Adrenal gland (tissue), 5 donors: ENCODE measurements at regions not wholly inside any gene's neighbourhood (a gene's known extent, or its start where the extent isn't known, plus 50 kb on each side); places are given as distances from the start of the nearest gene placed in this dataset.

Experiments
- POLR2A ChIP-seq, 2 donors: fragments of 450-650 bp; IDR thresholded peaks; one replicate each; pipeline ENCODE4 v1.6.1; 2017; ENCODE audit warnings: antibody characterized with exemption in 2 of 2, mild to moderate bottlenecking in 2 of 2, moderate library complexity in 1 of 2
- TF ChIP-seq, protein P1 (sequence below), 6 experiments: fragments of 450-650 bp in 4 of 6; fragments of 200-600 bp in 2 of 6; sonication (generic) in 1 of 6; IDR thresholded peaks; 1 replicate in 5 of 6; 2 replicates in 1 of 6; pipeline versions ENCODE4 v1.5.1 to v1.8.0; 2016 to 2021; ENCODE audit warnings: antibody characterized with exemption in 6 of 6, mild to moderate bottlenecking in 2 of 6, moderate library complexity in 1 of 6
- donor health status: DM: no; HTN: no; CAD: no.

DNA sequence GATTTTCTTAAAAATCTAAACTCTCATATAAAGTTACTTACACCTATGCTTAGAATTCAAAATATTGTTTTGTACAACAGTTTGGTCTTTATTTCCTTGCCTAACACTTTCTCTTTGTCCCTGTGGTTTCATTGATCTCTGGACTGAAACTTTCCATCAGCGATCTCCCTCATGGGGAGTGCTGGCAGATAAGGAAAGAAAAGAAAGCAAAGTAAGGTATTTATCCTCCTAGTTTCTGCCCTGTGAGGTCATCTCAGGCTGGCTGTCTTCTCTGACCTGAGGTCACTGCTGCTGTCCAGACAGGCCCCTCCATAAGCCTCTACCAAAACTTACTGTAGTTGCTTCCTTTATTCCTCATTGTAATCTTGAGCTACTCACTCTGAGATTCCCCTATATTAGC, 57.9 kb upstream of the EPHA6 start:
- TF ChIP-seq POLR2A (IDR thresholded peaks at IDR 0.05), result no peak
- TF ChIP-seq, protein P1, sequence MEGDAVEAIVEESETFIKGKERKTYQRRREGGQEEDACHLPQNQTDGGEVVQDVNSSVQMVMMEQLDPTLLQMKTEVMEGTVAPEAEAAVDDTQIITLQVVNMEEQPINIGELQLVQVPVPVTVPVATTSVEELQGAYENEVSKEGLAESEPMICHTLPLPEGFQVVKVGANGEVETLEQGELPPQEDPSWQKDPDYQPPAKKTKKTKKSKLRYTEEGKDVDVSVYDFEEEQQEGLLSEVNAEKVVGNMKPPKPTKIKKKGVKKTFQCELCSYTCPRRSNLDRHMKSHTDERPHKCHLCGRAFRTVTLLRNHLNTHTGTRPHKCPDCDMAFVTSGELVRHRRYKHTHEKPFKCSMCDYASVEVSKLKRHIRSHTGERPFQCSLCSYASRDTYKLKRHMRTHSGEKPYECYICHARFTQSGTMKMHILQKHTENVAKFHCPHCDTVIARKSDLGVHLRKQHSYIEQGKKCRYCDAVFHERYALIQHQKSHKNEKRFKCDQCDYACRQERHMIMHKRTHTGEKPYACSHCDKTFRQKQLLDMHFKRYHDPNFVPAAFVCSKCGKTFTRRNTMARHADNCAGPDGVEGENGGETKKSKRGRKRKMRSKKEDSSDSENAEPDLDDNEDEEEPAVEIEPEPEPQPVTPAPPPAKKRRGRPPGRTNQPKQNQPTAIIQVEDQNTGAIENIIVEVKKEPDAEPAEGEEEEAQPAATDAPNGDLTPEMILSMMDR (IDR thresholded peaks at IDR 0.05), result no peak
